Endothelial cell of umbilical vein (primary cell): ENCODE measurements at regions not wholly inside any gene's neighbourhood (a gene's known extent, or its start where the extent isn't known, plus 50 kb on each side); places are given as distances from the start of the nearest gene placed in this dataset.

Source experiments
- BruUV-seq: library from RNA; stranded (reverse); fragments of 400-500 nt; replicated peaks from 2 replicates; lab custom pipeline; 2021; lab: Mats Ljungman, UMichigan
- CTCF ChIA-PET: fragments of 300-600, 350-600 bp; sonication (Branson Sonifier 250); formaldehyde crosslinking; loops from one replicate; lab custom pipeline; 2021; ENCODE audit warnings: antibody characterized with exemption, inconsistent platforms; lab: Charles Lee
- POLR2A ChIA-PET: fragments of 300-600, 350-600 bp; sonication (Branson Sonifier 250); formaldehyde crosslinking; loops from one replicate; lab custom pipeline; 2021; ENCODE audit warnings: antibody characterized with exemption, inconsistent platforms; lab: Charles Lee
- DNase-seq: peaks from one replicate; pipeline ENCODE4 v3.0.0-alpha.2; 2011; ENCODE audit warnings: low read depth, low spot score
- FAIRE-seq: peaks from 2 replicates; lab custom pipeline; 2011; peaks lifted over from hg19 to GRCh38; lab: Jason Lieb, UNC
- H2AFZ ChIP-seq: 2 replicates; pipeline ENCODE4 v1.6.0; 2012; ENCODE audit warnings: low read depth, low read length, control low read depth, inconsistent platforms
- H3K27ac ChIP-seq: 2 replicates; pipeline ENCODE4 v1.5.1; 2011; ENCODE audit warnings: low read depth, mild to moderate bottlenecking, control low read depth, low read length, moderate library complexity; ENCODE audit not compliant: insufficient read depth
- H3K27me3 ChIP-seq, 2 experiments: 2 replicates each; pipeline versions ENCODE4 v1.6.0 to v1.6.1; 2011; ENCODE audit warnings: low read length in 2 of 2, mixed read lengths in 1 of 2; ENCODE audit not compliant: control insufficient read depth in 2 of 2, insufficient read depth in 2 of 2
- H3K36me3 ChIP-seq, 2 experiments: 2 replicates in 1 of 2; 3 replicates in 1 of 2; pipeline ENCODE4 v1.5.1; 2011; ENCODE audit warnings: low read length in 2 of 2, mild to moderate bottlenecking in 1 of 2, moderate library complexity in 1 of 2; ENCODE audit not compliant: control insufficient read depth in 2 of 2, insufficient read depth in 2 of 2; ENCODE audit errors: extremely low read depth in 1 of 2
- H3K4me1 ChIP-seq: 3 replicates; pipeline ENCODE4 v1.5.1; 2011; ENCODE audit warnings: mild to moderate bottlenecking, low read length; ENCODE audit not compliant: control insufficient read depth, insufficient read depth; ENCODE audit errors: extremely low read depth
- H3K4me2 ChIP-seq: 2 replicates; pipeline ENCODE4 v1.6.1; 2011; ENCODE audit warnings: low read length, control low read depth, mixed read lengths; ENCODE audit not compliant: insufficient read depth
- H3K4me3 ChIP-seq, 3 experiments: fragments of 200-600 bp in 1 of 3; sonication (generic), shearing (Covaris generic) in 1 of 3; replicated peaks in 1 of 3; 2 replicates each; pipeline ENCODE4 v1.5.1; 2011 to 2016; ENCODE audit warnings: control low read depth in 3 of 3, low read length in 3 of 3, mild to moderate bottlenecking in 2 of 3, inconsistent platforms in 1 of 3, low read depth in 1 of 3, moderate library complexity in 1 of 3; ENCODE audit not compliant: insufficient read depth in 1 of 3
- H3K79me2 ChIP-seq: 2 replicates; pipeline ENCODE4 v1.6.0; 2012; ENCODE audit warnings: low read length, inconsistent platforms; ENCODE audit not compliant: control insufficient read depth, insufficient read depth
- H3K9ac ChIP-seq: replicated peaks from 2 replicates; pipeline ENCODE3; 2011; ENCODE audit warnings: low read length, control low read depth; ENCODE audit not compliant: insufficient read depth; ENCODE audit errors: extremely low read depth
- H3K9me1 ChIP-seq: replicated peaks from 3 replicates; pipeline ENCODE4 v1.6.0; 2011; ENCODE audit warnings: mild to moderate bottlenecking, low read length; ENCODE audit not compliant: control insufficient read depth, insufficient read depth; ENCODE audit errors: extremely low read depth
- H3K9me3 ChIP-seq: replicated peaks from 2 replicates; pipeline ENCODE4 v1.5.1; 2012; ENCODE audit warnings: low read length, inconsistent platforms; ENCODE audit not compliant: control insufficient read depth, insufficient read depth
- H4K20me1 ChIP-seq: replicated peaks from 2 replicates; pipeline ENCODE3; 2011; ENCODE audit warnings: mild to moderate bottlenecking, low read length; ENCODE audit not compliant: control insufficient read depth, insufficient read depth; ENCODE audit errors: extremely low read depth
- EZH2 ChIP-seq: IDR thresholded peaks from 2 replicates; pipeline ENCODE4 v1.6.1; 2012; ENCODE audit warnings: borderline replicate concordance, low read depth, mild to moderate bottlenecking, moderate library complexity, low read length, inconsistent platforms; ENCODE audit not compliant: severe bottlenecking
- FOS ChIP-seq: IDR thresholded peaks from 2 replicates; pipeline ENCODE4 v1.6.1; 2011; ENCODE audit warnings: mild to moderate bottlenecking, low read length, moderate library complexity, borderline replicate concordance; ENCODE audit not compliant: insufficient read depth
- GATA2 ChIP-seq: IDR thresholded peaks from 2 replicates; pipeline ENCODE4 v1.7.0; 2011; ENCODE audit warnings: low read depth, mild to moderate bottlenecking, moderate library complexity, mixed read lengths, low read length; ENCODE audit not compliant: insufficient read length, insufficient read depth
- JUN ChIP-seq: IDR thresholded peaks from 2 replicates; pipeline ENCODE4 v1.6.1; 2011; ENCODE audit warnings: borderline replicate concordance, low read depth; ENCODE audit not compliant: insufficient read length, insufficient read depth
- MYC ChIP-seq: IDR thresholded peaks from one replicate; pipeline ENCODE4 v1.6.1; 2011; ENCODE audit warnings: mild to moderate bottlenecking, low read depth, low read length
- POLR2A ChIP-seq: IDR thresholded peaks from 2 replicates; pipeline ENCODE4 v1.6.1; 2012; ENCODE audit warnings: low read depth, mild to moderate bottlenecking, control low read depth, low read length
- POLR2AphosphoS5 ChIP-seq: IDR thresholded peaks from 2 replicates; pipeline ENCODE4 v1.6.1; 2012; ENCODE audit warnings: low read depth, mild to moderate bottlenecking, control low read depth, low read length, moderate library complexity; ENCODE audit not compliant: insufficient read depth
- dilution Hi-C: fragments of 300-500 bp; cut with MboI; formaldehyde crosslinking; loops from one replicate; pipeline ENCODE4 v1.15.0; 2019; ENCODE audit warnings: low sequenced_read_pairs; ENCODE audit not compliant: extremely low pct_ligation_motif_present
- intact Hi-C: fragments of 100-400 bp; cut with micrococcal nuclease; formaldehyde crosslinking; loops from one replicate; pipeline ENCODE4 v1.10.0; 2022
- TF ChIP-seq, protein P1 (sequence below), 2 donors: IDR thresholded peaks; 1 replicate in 1 of 2; 2 replicates in 1 of 2; pipeline ENCODE4 v1.5.1; 2011; ENCODE audit warnings: low read length in 2 of 2, mild to moderate bottlenecking in 2 of 2, moderate library complexity in 2 of 2, control low read depth in 1 of 2, inconsistent platforms in 1 of 2, low read depth in 1 of 2; ENCODE audit not compliant: insufficient read depth in 1 of 2; ENCODE audit errors: extremely low read depth in 1 of 2
- TF ChIP-seq, protein P2 (sequence below): IDR thresholded peaks from 2 replicates; pipeline ENCODE4 v1.6.1; 2011; ENCODE audit not compliant: insufficient read depth, insufficient read length

GRCh38 chr12:30870491-30871265 lies 55.9 kb upstream of the TSPAN11 start:
- dilution Hi-C loops = no loop called here
- intact Hi-C loops = no loop called here
- POLR2A ChIA-PET = interaction anchor here (0.7 kb wide), 1 partner anchor 9 kb away, joined by 3 read pairs; no protein-coding TSS in a partner anchor
- TF ChIP-seq GATA2 (no peak), MYC (no peak), POLR2A (no peak), POLR2AphosphoS5 (no peak), EZH2 (no peak), FOS (no peak), JUN (no peak)
- TF ChIP-seq, protein P1, sequence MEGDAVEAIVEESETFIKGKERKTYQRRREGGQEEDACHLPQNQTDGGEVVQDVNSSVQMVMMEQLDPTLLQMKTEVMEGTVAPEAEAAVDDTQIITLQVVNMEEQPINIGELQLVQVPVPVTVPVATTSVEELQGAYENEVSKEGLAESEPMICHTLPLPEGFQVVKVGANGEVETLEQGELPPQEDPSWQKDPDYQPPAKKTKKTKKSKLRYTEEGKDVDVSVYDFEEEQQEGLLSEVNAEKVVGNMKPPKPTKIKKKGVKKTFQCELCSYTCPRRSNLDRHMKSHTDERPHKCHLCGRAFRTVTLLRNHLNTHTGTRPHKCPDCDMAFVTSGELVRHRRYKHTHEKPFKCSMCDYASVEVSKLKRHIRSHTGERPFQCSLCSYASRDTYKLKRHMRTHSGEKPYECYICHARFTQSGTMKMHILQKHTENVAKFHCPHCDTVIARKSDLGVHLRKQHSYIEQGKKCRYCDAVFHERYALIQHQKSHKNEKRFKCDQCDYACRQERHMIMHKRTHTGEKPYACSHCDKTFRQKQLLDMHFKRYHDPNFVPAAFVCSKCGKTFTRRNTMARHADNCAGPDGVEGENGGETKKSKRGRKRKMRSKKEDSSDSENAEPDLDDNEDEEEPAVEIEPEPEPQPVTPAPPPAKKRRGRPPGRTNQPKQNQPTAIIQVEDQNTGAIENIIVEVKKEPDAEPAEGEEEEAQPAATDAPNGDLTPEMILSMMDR (IDR thresholded peaks at IDR 0.05; ENCODE audit: extremely low read depth in 1 of 2, insufficient read depth in 1 of 2, low read depth in 1 of 2, low read length in 2 of 2) = no peak
- TF ChIP-seq, protein P2, sequence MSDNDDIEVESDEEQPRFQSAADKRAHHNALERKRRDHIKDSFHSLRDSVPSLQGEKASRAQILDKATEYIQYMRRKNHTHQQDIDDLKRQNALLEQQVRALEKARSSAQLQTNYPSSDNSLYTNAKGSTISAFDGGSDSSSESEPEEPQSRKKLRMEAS = no peak
- DNase-seq (no peak), FAIRE-seq (no peak)
- H4K20me1 ChIP-seq = no peaks in the 10 kb centered on the region
- no peaks in the 10 kb centered on the region for H3K36me3 ChIP-seq
- BruUV-seq = no TSS peak
- H3K27me3 ChIP-seq = peaks cover 0 to 1% of the 10 kb centered on the region in 2 experiments
- no peak overlapping the region for H2AFZ ChIP-seq
- no peak overlapping the region for H3K4me3 ChIP-seq
- no peaks in the 10 kb centered on the region for H3K79me2 ChIP-seq
- no peak overlapping the region for H3K9ac ChIP-seq
- H3K9me3 ChIP-seq = no peaks in the 10 kb centered on the region
- no peaks in the 10 kb centered on the region for H3K4me1 ChIP-seq
- H3K9me1 ChIP-seq = no peaks in the 10 kb centered on the region
- CTCF ChIA-PET = interaction anchor here (0.7 kb wide), 1 partner anchor 12 kb away, joined by 3 read pairs; no protein-coding TSS in a partner anchor
- H3K4me2 ChIP-seq = no peak overlapping the region
- no peak overlapping the region for H3K27ac ChIP-seq
